ENCODE measurements at regions not wholly inside any gene's neighbourhood (a gene's known extent, or its start where the extent isn't known, plus 50 kb on each side); places are given as distances from the start of the nearest gene placed in this dataset.

DNA sequence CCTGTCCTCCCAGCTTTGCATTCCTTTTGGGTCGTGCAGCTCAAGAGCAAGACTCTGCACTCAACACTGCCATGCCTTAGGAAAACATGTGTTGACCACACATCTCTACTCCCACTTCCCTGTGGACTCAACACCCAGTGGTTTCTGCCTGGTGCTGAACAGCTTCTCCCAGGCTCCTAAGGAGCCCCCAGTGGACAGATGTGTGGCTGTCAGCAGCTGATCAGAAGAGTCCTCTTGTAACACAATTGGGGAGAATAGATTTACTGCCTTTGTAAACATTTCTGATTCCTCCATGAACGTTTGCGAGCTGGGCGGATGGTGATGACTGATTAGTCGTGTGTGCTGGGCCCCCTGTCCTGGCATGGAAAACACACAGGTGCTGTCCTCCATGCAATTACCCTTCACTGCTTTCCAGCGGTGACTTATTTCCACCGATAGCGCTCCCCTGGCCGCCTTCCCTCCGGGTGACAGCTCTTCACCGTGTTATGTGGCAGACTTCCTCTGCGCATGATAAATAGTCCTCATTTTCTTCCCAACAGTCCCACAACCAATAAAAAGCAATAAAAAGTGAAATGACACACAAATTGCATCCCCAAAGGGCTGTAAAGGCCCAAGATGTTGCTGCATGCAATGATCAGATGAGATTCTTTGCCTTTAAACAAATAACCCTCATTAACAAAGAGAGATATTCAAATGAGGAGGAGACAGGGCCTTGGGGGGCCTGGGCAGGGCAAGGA lies 249.4 kb upstream of the AJAP1 start:
- no peak for DNase-seq

- no peak for DNase-seq
Observed at GRCh38 chr1:4407851-4408250, 246.6 kb upstream of the AJAP1 start.

DNA sequence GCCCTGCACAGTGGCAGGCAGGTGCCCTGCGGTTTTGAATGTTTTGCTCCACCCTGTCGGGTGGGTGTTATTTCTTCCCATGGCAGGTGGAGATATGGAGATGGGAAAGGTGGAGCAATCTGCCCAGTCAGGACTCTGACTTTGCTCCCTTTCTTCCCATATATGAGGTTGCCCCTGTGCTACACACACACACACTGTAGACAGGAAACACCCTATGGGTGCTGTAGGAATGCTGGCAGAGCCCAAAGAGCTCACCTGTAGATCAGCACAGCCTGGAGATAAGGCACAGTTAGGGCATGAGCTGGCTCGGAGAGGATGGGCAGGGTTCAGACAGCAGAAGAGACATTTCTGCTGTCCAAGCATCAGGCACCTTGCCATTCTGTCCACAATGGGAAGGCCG lies 246.0 kb upstream of the AJAP1 start:
- DNase-seq: no peak

- no peak for DNase-seq
Observed at GRCh38 chr1:4411862-4412261, 242.5 kb upstream of the AJAP1 start.

DNA sequence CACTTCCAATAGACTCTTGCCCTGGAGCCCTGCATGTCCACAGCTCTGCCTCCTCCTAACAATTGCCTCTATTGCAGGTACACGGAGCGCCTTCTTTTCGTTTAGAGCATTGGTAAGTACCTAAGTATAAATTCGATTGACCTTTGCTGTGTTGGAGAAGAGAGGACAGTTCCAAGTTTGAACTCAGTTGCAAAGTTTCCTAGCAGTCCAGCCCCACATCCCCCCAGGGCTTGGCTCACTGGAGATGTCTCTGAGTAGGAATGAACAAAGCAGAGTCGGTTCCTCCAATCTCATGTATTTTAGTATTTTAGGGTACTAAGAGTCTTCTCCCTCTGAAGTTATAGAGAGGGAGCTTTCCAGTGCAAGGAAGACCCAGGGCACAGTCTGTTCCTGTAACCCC lies 238.9 kb upstream of the AJAP1 start:
- no peak for DNase-seq

DNA sequence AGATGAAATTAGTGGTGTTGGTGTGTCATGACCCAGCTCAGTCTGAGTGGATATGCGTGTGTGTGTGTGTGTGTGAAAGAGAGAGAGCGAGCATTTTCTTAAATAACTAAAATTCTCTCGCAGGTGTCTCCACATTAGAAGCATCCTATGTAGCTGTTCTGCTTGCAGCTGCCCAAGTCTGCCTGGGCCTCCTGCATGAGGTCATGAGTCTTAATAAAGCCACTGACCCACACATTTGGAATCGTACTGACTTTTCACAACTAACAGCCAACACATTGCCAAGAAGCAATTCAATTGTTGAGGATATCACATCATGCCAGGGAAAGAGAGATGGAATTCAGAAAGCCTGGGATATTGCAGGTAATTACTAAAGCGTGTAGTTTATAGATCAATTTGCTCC lies 238.2 kb upstream of the AJAP1 start:
- DNase-seq: no peak

GRCh38 chr1:4418021-4418420 lies 236.4 kb upstream of the AJAP1 start:
- DNase-seq: no peak

DNA sequence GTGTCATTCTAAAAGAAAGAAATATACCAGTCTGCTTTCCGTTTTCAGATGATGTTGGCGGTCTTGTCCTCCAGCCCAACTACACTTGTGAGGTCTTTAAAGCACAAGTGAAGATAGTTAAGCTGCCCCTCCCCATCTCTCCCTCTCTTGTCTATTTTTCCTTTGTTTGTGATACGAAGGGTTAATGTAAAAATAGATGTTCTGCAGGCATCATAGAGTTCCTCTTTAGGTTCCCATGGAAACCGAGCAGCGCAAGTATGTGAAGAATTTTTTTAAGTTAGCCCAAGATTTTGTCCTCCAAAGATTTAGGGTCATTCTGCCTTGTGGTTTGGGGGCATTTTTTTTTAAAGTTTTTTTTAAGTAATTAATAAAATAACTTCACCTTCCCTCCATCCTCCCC lies 232.4 kb upstream of the AJAP1 start:
- no peak for DNase-seq

GRCh38 chr1:4422504-4423289 lies 231.7 kb upstream of the AJAP1 start:
- no peak for DNase-seq

GRCh38 chr1:4424254-4424653 lies 230.2 kb upstream of the AJAP1 start:
- no peak for DNase-seq

DNA sequence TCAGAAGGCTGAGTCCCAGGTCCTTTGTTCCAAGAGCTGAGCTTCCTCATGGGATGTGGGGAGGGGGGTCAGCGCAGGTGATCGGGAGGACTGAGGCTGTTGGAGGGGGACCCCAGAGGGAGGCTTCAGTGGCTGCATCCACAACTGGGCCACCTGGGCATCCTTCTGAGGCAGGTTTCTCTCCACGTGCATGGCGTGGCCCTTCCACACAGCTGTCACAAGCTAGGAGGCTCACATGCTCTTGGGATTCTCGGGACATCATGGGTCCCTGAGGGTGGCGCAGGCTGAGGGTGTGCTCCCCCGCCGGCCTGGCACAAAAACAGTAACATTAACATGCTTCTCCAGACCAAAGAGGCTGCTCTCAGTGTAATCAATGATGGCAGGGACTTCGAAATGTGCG lies 229.6 kb upstream of the AJAP1 start:
- no peak for DNase-seq

DNA sequence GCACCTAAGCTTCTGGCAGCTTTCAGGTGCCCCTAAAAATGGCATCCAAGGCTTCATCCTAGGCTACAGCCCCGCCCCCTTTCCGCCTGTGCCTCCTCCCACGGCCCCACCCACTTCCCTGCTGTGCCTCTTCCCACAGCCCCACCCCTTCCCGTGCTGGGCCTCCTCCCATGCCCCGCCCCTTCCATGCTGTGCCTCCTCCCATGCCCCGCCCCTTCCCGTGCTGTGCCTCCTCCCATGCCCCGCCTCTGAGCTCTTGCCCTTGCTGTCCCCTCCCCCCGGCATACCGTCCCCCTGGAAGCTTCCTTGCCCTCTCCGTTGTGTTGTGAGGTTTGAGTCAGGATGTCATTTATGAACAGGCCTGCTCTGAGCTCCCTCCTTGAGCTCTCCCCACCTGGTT lies 228.5 kb upstream of the AJAP1 start:
- DNase-seq: no peak

DNA sequence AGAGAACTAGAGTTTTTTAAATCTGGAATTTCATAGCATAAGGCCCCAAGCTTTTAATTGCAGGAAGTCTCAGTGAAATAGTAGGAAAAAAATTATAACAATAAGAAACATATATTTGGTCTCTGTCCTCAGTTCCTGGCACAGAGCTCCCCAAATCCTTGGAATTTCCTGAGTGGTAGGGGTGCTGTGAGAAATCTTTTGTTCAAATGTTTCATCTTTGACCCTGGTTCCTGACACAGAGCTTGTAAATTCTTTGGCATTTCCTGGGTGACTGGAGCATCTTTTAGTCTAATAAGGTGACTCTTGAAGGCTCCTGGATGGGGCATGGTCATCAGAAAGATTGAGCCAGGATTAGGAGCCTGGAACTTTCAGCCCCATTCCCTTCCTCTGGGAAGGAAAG lies 225.7 kb upstream of the AJAP1 start:
- DNase-seq: no peak

GRCh38 chr1:4430406-4431365 lies 223.7 kb upstream of the AJAP1 start:
- no peak for DNase-seq

- DNase-seq: no peak
Observed at GRCh38 chr1:4431491-4431890, 222.9 kb upstream of the AJAP1 start.

- DNase-seq: no peak
Observed at GRCh38 chr1:4433075-4433474, 221.3 kb upstream of the AJAP1 start.

DNA sequence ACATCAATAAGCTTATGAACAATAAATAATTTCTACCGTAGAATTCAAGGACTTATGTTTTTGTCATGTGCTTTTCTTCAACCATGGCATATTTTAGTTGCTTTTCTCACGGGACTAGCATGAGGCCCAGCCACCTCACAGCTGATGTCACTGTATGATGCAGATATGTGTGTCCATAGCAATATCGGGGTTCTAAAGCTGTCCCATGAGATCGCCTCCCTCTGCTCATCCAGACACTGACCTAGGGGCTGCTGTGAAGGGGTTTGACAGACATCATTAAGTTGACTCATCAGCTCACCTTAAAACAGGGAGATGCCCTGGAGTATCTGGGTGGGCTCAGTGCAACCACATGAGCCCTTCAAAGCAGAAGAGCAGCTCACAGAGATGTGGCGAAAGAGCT lies 210.3 kb upstream of the AJAP1 start:
- DNase-seq: no peak

DNA sequence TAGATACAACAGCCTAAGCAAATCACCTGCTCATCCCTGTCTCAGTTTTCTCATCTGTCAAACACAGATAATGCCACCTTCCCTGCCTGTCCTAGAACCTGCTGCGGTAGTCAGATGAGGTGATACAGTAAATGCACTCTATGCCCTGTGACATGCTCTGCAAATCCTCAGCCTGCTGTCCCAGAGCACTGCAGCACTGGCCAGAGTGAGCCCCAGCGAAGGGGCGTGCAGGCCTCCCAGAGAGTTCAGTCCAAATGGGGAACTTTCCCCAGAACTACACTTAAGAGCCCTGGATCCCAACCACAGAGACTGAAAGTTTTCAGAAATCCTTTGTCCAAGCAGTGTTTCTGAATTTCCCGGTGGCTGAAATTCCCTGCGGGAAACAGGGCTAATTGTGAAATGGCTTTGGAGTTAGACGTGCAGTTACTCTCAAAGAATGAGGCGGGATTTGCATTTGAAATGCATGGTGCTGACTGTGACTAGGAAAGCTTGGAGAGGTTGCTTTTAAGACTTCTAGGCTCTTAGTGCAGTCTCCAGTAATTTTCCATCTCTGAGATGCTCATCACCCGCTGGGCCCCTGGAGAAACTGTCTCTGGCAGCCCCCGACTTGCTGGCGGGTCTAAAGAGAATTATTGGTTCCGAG lies 206.5 kb upstream of the AJAP1 start:
- no peak for DNase-seq

DNA sequence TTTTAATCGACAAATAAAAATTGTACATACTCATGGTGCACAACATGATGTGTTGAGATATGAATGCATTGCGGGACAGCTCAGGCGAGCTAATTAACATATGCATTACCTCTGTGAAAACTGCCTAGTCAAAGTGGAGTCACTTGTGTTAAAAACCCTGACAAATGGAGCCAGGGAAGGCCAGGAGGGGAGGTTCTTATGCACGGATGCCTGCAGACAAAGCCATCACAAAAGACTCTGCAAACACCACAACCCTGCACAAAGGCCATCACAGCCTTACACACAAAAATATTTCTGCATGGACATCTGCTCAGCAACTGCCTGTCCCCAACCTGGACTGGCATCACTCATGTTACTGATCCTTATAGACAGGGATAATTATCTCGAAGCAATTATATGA lies 204.4 kb upstream of the AJAP1 start:
- DNase-seq: no peak

- DNase-seq: no peak
Observed at GRCh38 chr1:4452701-4453100, 201.7 kb upstream of the AJAP1 start.

DNA sequence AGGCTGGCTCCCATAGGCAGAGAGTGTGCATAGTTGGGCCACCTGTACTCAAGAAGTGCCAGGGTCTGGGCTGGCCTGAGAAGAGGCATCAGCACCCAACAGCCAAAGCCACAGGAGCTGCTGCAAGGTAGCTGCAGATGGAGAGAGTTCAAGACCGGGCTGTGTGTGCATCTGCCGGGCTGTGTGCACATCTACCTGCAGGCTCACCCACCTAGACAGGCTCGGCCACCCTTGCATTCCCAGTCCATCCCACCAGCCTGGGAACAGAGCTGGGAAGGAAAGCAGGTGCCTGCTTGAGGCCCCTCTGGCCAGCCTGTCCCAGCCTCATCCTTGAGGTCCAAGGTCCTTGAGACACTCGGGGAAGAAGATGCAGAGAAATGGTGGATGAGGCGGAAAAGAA lies 194.4 kb upstream of the AJAP1 start:
- no peak for DNase-seq

DNA sequence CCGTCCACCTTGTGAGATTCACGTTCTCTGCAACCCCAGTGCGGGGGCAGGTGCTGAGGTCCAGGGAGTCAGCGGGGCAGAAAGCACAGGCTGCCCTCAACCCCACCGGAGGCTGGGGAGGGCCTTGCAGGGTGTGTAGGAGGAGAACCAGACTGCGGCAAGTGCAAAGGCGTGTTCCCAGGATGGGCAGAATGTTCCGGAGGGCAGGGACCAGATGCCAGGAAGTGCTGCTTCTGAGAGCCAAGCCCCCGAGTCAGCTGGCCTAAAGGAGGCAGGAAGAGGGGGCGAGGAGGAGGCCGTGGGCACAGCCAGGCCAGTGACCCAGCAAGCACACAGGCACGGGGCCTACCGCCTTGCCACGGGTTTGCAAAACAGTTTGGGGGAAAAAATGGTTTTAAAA lies 193.8 kb upstream of the AJAP1 start:
- DNase-seq: no peak

DNA sequence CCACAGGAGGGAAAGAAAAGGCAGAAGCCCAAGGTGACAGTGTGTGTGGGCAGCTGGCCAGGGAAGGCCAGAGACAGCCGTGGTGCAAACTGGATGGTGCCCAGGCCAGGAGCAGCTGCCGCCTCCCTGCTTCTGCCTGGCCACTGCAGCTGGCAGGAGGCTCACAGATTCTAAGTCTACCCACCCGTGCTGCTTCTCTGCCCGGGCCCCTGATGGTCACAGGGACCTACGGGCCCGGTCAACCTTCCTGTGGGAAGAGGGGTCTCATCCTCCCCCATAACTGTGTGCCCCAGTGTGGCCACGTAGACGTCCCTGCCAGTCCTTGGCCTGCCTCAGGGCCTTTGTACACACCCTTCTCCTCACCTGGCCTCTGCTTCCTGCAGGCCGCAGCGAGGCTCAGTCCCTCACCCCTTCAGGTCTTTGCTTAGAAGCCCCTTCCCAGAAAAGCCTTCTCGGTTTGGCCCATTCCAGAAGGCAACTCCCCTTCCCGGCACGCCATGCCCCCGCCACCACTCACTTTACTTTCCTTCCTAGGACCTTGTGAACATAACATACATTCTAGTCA lies 192.6 kb upstream of the AJAP1 start:
- no peak for DNase-seq

Data from stimulated activated CD4-positive, alpha-beta T cell treated with anti-CD3 and anti-CD28 coated beads, Interleukin-12 subunit alpha, Interleukin-12 subunit beta, amount 100 ng/mL, for 4 hours (primary cell).